ENCODE measurements at regions not wholly inside any gene's neighbourhood (a gene's known extent, or its start where the extent isn't known, plus 50 kb on each side); places are given as distances from the start of the nearest gene placed in this dataset.
A peak's percentile ranks its signal among the peaks of the same experiment; 100 is the strongest.

DNA sequence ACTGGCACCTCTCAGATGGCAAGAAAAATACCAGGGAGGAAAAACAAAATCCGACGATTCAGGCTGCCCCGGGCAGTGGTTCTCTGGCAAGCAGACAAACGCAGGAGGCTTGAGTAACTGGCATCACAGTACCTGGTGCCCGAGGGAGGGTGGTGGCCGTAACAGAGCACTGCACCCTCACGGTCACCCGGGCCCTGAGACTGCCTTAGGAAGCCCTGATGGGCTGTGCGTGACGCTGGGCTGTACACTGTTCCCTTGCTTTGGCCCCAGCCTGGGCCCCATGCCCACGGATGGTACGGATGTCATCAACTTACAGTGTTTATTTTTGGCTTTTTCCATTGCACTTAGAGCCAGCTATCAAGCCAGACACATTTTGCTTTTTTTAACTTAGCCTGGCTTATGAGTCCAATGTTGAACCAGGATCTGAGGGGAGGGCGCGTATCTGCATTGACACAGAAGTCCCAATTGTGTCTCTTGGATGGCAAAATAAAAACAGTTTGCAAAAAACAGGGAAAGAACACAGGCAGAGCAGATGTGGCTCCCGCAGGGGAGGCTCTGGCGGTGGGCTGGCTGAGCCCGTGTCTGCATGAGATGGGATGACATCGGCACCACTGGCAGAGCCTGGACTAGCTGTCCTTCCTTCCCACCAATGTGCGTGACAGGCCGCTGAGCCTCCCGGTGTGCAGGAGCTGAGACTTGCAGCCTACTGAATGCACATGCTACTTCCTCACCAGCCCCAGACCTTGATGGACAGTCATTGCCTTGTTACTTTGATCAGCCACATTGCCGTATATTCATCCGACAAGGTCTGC, 287.7 kb downstream of the FOXL1 start:
- peak; percentile 69 for ATAC-seq
- intact Hi-C loops (cut with DNase I) = no loop called here
- no peak for DNase-seq (ENCODE audit: low spot score)

DNA sequence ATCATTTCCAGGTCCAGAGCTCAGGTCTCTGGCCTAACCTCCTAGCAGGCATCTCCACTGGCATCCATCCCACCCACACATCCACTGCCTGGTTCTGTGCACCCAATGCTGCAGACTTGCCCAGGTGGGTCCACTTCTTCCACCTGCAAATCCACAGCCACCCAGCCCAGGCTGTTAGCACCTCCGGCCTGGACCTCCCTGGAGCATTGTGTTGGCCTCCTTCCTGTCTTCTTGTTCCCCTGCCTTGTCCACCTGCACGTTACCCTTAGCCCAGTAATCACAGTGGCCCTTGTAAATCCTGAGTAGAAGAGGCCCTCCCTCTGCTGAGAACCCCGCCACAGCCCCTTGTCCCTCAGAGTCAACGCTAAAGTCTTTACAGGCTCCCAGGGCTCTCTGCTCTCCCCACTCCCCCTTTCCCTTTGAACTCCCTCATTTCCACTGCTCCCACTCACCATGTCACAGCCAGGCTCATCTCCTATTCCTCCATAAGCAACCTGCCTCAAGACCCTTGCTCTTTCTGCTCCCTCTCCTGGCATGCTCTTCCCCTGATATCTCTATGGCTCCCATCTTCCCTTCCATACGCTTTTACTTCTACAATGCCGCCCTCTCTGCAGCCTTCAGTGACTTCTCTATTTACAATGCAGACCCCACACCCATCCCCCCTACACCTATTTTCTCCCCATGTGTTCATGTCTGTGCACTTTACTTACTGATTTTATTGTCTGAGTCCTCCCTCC, 288.8 kb downstream of the FOXL1 start:
- ATAC-seq (no peak), DNase-seq (ENCODE audit: low spot score) (no peak)
- intact Hi-C loops (cut with DNase I) = no loop called here

DNA sequence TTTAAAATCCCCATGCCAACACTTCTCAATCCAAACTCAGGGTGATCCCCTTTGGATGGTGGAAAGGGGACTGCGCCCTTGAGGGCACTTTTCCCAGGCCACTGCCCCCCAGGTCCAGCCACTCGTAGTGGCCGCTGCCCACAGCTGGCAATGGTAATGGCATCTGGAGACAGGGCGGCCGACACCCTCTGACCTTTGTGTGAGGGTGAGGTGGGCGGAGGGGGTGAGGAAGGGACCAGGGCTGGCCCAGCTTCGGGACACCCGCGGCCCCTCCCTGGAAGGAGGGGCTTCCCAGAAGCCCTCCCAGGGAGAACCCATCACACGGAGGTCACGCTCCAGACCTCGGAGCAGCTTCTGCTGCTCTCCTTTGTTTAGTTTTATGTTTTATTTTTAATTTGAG, 289.7 kb downstream of the FOXL1 start:
- ATAC-seq (no peak), DNase-seq (ENCODE audit: low spot score) (no peak)
- intact Hi-C loops (cut with DNase I) = no loop called here

DNA sequence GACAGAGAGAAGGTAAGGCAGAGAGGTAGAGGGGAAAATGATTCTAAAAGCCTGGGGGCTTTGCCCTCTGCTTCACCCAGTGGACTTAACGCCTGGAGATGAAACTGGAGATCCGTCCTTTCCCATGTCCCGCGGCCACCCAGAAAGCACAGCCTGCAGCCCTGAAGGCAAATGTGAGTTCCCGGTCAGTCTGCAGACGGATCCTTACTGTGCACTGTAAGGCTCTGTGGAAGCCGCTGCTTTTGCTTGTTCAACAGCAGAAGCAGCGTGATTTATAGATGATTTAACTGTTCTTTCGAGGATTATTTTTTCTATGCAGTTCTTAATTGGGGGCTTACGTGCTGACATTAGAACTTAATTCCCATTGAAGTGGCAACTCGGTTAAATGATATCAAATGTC, 290.4 kb downstream of the FOXL1 start:
- ATAC-seq = no peak
- intact Hi-C loops (cut with DNase I) = no loop called here
- DNase-seq (ENCODE audit: low spot score) = no peak

DNA sequence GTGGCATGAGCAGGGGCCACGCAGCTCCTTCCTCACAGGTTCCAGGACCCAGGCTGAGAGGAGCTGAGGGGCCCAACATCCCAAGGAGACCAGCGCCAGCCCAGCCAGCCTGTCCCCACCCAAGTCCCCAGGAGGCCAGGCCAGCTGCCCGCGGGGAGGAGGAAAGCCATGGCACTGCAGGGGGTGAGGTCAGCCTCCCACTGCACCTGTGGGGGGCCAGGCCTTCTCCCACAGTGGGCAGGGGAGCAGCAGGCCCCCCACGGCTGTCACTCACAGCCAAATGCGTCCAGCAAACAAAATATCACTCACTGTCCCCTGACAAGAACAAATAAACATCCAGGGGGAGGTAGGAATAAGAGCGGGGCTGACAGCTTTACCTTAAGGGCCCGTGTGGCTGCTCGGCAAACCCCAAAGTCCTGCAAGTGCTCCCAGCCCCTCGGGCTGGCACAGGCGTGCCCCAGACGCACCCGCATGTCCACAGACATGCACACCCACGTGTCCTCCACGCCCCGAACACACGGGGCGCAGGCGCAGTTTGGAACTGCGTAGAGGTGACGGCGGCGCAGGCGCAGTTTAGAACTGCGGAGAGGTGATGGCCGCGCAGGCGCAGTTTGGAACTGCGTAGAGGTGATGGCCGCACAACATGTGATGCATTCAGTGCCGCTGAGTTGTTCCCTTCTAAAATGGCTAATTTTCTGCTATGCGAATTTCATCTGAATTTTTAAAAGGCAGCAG, 291.1 kb downstream of the FOXL1 start:
- ATAC-seq = no peak
- DNase-seq (ENCODE audit: low spot score) = no peak
- intact Hi-C loops (cut with DNase I) = no loop called here

DNA sequence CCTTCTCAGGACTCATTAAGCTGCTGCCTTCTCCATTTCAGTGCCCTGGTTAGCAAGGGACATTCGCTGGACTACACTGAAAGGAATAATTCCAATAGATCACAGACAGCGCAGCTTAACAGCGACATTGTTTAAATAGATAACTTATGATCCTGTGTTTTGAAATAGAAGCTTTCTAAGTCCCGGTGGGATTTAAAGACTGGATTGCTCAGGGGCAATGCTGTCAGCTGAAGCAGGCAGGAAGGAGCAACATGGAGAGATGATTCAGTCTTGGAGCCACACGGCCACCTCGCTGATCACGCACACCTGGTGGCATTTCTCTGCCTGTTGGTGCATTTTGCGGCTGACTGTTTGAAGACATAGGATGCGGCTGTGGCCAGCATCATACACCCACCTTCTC, 292.0 kb downstream of the FOXL1 start:
- ATAC-seq = no peak
- DNase-seq (ENCODE audit: low spot score) = no peak
- intact Hi-C loops (cut with DNase I) = no loop called here

DNA sequence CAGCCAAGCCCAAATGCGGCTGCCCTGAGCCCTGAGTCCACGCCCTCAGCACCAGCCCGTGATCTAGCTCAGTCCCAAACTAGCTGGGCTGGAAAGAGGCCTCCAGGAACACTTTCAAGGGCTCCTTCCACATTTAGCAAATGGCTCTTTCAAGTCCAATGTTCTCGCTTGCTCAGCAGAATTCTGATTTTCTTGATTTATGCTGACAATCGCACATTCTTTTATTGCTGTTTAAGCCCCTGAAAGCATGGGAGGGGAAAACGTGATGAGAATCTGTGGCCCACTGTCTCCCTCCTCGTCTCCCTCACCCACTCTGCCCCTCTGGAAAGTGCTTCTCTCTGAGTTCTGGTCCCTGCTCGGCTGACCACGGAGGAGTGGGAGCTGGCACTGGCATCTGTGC, 293.8 kb downstream of the FOXL1 start:
- DNase-seq (ENCODE audit: low spot score) = no peak
- no peak for ATAC-seq

DNA sequence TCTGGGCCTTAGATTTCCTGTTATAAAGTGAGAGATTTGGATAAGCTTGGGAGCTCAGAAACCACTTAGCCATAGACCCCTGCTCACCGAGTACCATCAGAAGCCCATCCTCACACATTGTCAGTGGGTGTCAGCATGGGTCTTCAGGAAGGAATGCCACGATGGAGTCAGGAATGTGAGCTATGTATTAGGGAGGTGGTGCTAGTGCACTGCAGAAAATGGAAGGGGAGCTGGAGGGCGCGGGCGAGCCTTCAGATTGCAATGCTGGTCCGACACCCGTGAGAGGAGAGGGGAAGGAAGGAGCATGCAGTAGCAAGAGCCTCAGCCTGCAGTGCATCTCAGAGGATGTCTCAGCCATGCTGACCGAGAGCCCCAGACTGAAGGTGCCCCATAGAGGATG, 294.5 kb downstream of the FOXL1 start:
- intact Hi-C loops (cut with DNase I) = no loop called here
- ATAC-seq (no peak), DNase-seq (ENCODE audit: low spot score) (no peak)

More for the DNA sequence above, 293.8 kb downstream of the FOXL1 start:
- intact Hi-C loops (cut with DNase I) = no loop called here

DNA sequence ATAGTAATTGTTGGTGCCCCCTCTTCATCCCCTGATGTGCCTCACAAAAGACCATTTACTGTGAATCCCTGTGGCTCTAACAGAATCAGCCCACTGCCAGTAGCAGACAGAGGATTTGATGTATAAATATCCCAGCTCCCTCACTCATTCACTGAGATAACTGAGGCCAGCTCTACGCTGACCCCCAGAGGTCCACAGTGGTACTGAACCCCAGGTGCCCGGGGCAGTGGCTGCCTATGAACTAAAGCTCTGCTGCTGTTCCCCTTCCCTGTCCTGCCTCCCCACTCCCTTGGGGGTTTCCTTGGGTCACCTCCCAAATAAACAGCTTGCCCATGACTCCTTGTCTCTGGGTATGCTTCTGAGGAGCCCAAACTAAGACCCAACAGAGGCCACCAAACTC, 295.8 kb downstream of the FOXL1 start:
- ATAC-seq = no peak
- intact Hi-C loops (cut with DNase I) = no loop called here

DNA sequence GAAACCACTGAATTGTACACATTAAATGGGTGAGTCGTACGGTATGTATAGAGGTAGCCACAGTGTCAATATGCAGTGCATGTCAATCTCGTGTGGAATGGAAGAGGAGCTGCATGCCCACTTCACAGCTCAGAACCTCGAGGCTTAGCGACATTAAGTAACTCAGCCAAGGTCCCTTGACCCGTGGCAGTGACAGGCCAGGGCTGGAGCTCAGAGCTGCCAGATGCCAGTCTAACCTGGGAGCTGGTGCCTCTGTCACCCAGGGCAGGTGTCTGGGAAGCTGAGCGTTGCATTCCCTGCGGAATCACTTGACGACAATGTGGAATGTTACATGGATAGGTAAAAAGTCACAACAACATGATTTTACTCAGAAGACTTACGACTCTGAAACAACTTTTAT, 298.1 kb downstream of the FOXL1 start:
- DNase-seq (ENCODE audit: low spot score) (no peak), ATAC-seq (no peak)
- intact Hi-C loops (cut with DNase I) = no loop called here

More for the DNA sequence above, 295.8 kb downstream of the FOXL1 start:
- no peak for DNase-seq (ENCODE audit: low spot score)

DNA sequence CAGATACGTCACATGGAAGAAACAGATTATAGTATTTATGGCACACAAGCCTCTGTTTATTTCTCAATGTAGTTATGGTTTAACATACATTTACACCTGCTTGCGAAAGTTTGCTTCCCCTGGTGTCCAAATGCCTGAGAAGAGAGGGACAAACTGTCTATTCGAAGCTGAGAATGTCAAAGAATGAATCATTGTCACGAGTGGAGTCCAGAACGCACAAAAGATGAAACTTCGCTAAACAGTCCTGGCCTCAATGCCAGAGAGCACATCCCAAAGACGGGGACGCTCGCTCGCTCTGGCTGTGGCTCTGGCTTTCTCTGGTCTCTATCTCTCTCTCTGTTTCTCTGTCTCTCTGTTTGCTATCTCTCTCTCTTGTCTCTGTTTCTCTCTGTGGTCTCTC, 298.8 kb downstream of the FOXL1 start:
- no peak for DNase-seq (ENCODE audit: low spot score)
- intact Hi-C loops (cut with DNase I) = no loop called here
- no peak for ATAC-seq

DNA sequence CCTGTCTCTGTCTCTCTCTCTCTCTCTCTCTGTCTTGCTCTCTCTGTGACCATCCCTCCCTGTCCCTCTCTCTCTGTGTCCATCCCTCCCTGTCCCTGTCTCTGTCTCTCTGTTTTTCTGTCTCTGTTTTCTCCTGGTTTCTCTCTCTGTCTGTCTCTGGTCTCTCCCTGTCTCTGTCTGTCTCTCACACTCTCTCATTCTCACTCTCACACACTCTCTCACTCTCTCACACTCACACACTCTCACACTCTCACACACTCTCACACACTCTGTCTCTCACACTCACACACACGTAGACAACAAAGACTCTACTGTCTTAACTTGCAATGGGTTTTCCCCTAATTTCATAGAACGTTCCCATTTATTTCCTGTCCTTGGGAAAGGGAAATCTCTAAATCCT, 299.5 kb downstream of the FOXL1 start:
- ATAC-seq (no peak), DNase-seq (ENCODE audit: low spot score) (no peak)
- intact Hi-C loops (cut with DNase I) = no loop called here

DNA sequence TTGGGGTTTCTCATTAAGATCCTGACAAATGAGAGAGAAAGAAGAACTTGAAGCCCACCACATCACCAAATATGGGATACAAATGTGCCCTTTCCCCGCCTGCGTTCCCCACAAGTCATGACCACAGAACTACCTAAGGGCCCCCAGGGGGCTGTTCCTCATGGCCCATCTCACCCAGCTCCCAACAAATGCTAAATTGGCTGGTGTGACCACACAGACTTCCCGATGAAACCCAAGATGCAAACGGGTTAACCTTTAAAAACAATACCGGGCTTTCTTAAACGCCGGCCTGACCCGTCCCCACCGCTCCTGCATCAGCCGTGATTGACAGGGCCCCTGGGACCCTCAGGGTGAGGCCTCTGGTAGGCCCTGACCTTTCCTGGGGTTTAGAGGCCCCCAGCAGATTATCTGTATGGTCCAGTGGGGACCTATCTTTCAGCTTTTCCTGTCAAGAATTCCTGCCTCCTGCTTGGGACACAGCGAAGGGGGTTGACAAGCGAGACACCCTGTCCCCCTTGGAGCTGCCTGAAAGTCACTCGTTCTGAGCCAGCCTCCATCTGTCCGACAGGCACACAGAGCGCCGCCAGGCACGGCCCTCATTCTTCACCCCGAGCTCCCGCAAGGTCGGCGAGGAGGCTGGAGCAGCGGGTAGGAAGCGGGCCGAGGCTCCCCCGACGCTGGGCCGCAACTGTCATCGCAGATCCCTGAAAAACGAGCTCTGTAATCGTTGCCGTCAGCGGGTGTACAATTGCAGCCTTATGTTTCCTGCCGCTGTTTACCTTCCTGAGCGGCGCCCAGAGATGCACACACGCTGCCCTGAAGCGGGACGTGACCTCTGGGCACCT, 300.1 kb downstream of the FOXL1 start:
- DNase-seq (ENCODE audit: low spot score) (no peak), ATAC-seq (no peak)
- intact Hi-C loops (cut with DNase I) = no loop called here

DNA sequence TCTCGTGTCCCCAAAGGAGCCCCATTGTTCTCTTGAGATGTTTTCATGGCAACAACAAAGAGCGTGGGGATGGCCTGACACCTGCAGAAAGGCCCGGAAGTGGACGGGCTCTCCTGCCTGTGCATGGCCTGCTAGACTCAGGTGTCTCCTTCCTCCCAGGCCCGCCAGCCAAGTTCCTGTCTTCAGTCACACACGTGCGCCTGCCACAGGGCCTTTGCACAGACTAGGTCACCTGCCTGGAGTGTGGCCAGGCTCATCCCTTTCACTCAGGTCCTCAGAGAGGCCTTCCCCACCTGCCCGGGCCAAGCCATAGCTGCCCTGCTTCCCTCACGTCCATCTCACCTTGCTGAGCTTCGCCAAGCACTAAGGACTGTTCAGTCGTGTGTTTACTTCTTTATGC, 300.9 kb downstream of the FOXL1 start:
- no peak for ATAC-seq
- intact Hi-C loops (cut with DNase I) = no loop called here
- DNase-seq (ENCODE audit: low spot score) = no peak

DNA sequence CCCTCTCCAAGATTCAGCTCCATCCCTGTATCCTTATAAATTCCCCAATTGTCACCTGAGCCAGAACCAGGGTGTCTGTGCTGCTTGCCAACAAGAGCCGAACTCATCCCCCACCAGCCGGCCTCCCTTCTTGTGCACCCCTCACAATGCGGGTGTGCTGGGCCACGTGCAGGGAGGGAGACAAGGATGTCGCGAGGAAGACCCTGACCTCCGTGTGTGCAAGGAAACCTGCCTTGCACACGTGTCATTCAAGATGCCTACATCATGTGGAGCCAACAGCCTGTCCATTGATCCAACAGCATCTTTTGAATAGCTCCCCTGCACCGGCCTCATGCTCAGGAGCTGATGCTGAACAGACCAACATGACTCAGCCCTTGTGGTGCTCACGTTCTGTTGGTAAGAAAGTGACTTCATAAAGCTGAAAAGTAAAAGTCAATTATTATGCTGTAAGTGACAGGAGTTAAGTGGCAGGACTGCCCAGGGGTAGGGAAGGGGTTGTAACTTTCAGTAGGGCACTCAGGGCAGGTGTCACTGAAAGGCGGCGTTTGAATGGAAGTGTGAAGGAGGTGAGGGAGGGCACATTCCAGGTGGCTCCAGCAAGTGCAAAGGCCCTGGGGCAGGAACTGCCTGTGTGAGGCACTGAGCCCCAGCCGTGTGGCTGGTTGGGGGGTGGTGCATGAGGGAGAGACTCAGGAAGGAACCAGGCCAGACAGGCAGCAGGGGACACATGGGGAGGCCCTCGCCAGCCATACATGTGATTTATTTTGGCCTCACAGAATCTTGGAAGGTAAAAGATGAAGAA, 302.2 kb downstream of the FOXL1 start:
- no peak for ATAC-seq
- DNase-seq (ENCODE audit: low spot score) = no peak
- intact Hi-C loops (cut with DNase I) = no loop called here

DNA sequence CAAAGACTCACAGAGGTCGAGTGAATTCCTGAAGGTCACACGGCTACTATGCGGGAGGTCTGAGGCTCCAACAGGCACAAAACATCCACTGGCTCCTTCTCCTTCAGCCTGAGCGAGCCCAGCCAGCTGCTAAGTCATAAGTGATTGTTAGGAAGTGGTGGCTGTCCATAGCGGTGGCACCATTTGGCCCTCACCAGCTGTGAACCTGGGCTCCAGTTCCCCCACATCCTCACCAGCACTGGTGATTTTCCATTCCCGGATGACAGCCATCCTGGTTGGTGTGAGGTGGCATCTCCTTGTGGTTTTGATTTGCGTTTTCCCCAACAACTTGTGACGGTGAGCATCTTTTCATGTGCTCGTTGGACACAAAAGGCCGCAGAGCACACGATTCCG, 302.8 kb downstream of the FOXL1 start:
- intact Hi-C loops (cut with DNase I) = no loop called here

DNA sequence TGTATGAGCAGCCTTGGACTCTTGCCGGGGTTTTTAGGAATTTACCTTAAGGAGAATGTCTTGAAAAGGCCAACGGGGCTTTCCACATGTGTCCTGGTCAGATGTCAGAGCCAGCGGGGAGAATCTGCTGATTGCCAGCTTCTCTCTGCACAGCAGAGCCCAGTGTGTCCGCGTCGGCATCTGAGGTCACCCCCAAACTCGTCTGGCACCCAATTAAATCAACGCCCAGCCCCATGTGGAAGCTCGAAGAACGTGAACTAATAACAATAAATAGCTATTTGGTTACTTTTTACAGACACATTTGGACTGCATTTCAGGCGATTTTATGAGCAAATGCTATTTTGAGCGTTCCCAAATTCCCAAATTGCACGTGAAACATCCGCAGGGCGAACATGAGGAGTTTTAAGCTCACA, 303.5 kb downstream of the FOXL1 start:
- no peak for DNase-seq (ENCODE audit: low spot score)
- intact Hi-C loops (cut with DNase I) = no loop called here
- ATAC-seq = peak; percentile 48

More for the DNA sequence above, 302.8 kb downstream of the FOXL1 start:
- DNase-seq (ENCODE audit: low spot score) = no peak
- no peak for ATAC-seq

DNA sequence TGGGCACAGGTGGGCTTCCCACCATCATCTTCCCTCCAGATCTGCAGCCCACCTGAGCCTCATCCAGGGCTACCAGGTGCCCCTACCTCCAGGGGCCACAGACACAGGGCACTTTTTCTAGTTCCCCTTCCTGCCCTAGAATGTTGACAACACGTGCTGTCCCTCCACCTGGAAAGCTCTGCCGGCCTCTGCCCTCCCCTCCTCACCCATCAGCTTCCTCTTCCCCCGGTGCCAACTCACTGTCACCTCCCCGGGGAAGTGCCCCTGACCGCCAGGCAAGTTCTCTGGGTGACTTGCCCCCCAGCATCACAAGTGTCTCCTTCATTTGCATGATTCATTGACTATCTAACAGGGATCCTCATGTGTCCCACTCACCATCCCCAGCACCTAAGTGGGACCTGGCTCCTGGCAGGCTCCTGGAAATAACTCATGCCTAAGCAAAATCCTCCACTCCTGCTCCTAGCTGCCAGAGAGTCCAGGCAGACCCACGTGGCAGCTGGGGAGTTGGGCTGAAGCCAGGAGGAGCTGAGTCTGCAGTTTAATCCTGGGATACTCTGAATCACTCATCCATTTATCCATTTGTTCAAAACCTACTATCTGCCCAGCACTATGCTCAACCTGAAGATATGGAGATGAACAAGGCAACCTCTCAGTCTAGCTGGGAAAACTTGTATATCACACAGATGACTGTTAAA, 304.4 kb downstream of the FOXL1 start:
- DNase-seq (ENCODE audit: low spot score) (no peak), ATAC-seq (no peak)
- intact Hi-C loops (cut with DNase I) = no loop called here

Data from sciatic nerve (tissue), 2 donors.